ENCODE measurements at regions not wholly inside any gene's neighbourhood (a gene's known extent, or its start where the extent isn't known, plus 50 kb on each side); places are given as distances from the start of the nearest gene placed in this dataset.

DNA sequence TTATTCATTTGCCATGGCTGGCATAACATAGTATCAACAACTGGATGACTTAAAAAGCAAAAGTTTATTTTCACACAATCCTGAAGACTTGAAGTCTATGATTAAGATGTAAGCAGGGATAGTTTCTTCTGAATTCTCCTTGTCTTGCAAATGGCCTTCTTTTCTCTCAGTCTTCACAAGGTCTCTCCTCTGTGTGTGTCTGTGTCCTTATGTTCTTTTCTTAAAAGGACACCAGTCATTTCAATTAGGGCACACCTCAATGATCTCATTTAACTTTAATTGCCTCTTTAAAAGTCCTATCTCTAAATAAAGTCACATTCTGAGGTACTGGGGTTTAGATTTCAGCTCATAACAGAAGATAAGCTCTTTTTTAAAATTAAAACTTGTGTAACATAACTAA lies 399.7 kb downstream of the PABPC4L start:
- TF ChIP-seq, protein P1, sequence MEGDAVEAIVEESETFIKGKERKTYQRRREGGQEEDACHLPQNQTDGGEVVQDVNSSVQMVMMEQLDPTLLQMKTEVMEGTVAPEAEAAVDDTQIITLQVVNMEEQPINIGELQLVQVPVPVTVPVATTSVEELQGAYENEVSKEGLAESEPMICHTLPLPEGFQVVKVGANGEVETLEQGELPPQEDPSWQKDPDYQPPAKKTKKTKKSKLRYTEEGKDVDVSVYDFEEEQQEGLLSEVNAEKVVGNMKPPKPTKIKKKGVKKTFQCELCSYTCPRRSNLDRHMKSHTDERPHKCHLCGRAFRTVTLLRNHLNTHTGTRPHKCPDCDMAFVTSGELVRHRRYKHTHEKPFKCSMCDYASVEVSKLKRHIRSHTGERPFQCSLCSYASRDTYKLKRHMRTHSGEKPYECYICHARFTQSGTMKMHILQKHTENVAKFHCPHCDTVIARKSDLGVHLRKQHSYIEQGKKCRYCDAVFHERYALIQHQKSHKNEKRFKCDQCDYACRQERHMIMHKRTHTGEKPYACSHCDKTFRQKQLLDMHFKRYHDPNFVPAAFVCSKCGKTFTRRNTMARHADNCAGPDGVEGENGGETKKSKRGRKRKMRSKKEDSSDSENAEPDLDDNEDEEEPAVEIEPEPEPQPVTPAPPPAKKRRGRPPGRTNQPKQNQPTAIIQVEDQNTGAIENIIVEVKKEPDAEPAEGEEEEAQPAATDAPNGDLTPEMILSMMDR (IDR thresholded peaks at IDR 0.05) = no peak
- TF ChIP-seq POLR2A (IDR thresholded peaks at IDR 0.05) (no peak), EP300 (IDR thresholded peaks at IDR 0.05) (no peak), POLR2AphosphoS5 (IDR thresholded peaks at IDR 0.05) (no peak)

Data from sigmoid colon (tissue), 4 donors.